ENCODE measurements at regions not wholly inside any gene's neighbourhood (a gene's known extent, or its start where the extent isn't known, plus 50 kb on each side); places are given as distances from the start of the nearest gene placed in this dataset.

GRCh38 chr22:46067159-46068111, 82.9 kb upstream of the PPARA start:
- Histone ChIP-seq H4K8ac (ENCODE audit: low read depth, low read length) (no peak overlapping the region), H3K23ac (ENCODE audit: low read length) (no peak overlapping the region), H4K91ac (ENCODE audit: low read depth, low read length) (no peak overlapping the region), H3K9ac (ENCODE audit: low read length) (no peak overlapping the region), H2BK12ac (ENCODE audit: low read length) (no peak overlapping the region), H3K14ac (ENCODE audit: low read length) (no peak overlapping the region), H4K12ac (ENCODE audit: low read depth, low read length) (no peak overlapping the region), H3K79me2 (ENCODE audit: control insufficient read depth, insufficient read depth, low read length, poor library complexity) (no peaks in the 10 kb centered on the region), H2BK5ac (ENCODE audit: low read depth, low read length, poor library complexity) (no peak overlapping the region), H3K79me1 (ENCODE audit: low read length) (no peaks in the 10 kb centered on the region), H2AK5ac (ENCODE audit: low read length) (no peak overlapping the region), H3K18ac (ENCODE audit: low read length) (no peak overlapping the region), H3K27ac (ENCODE audit: low read depth, low read length) (no peak overlapping the region), H3K4me3 (ENCODE audit: low read depth, low read length) (no peak overlapping the region), H3K36me3 (ENCODE audit: control insufficient read depth in 1 of 2, insufficient read depth in 2 of 2, low read length in 2 of 2) (no peaks in the 10 kb centered on the region), H3K4me1 (ENCODE audit: control insufficient read depth in 1 of 2, insufficient read depth in 2 of 2, low read length in 2 of 2) (peaks cover 4 to 5% of the 10 kb centered on the region in 2 experiments), H3K9me3 (ENCODE audit: insufficient read depth, low read depth, low read length) (peaks cover 2% of the 10 kb centered on the region), H3K4me2 (ENCODE audit: low read length) (no peak overlapping the region), H3K27me3 (ENCODE audit: insufficient read depth, low read length) (peaks cover 53% of the 10 kb centered on the region), H2BK120ac (ENCODE audit: insufficient read depth, low read length, poor library complexity) (no peak overlapping the region), H2AFZ (ENCODE audit: insufficient read depth, low read length, poor library complexity) (no peak overlapping the region), H3K4ac (ENCODE audit: low read depth, low read length) (no peak overlapping the region)
- DNase-seq = no peak
- WGBS (ENCODE audit: extremely low coverage, insufficient coverage, insufficient read length) = no CpG with 5 or more reads among the region's 19 CpGs

DNA sequence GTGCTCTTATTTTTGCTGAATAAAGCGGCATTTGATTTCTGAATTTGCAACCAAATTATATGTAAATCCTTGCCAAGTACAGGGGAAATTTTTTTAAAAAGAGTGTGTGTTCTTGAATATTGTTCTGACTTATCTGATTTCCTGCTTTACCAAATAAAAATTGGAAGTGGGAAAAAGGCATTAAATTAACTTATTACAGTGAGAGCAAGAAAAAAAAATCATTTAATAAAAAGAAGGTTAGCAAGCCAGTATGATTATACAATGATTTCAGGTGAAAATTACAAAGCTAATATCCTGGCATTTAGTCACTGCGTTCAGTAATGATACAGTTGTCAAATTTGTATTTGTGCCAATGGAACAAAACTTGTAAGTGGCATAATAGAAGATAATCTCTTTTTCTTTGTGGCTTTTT, 82.1 kb upstream of the PPARA start:
- no peak overlapping the region for H3K9ac ChIP-seq (ENCODE audit: low read length)
- no peak overlapping the region for H2AK5ac ChIP-seq (ENCODE audit: low read length)
- no peak overlapping the region for H2BK120ac ChIP-seq (ENCODE audit: insufficient read depth, low read length, poor library complexity)
- no peak overlapping the region for H4K8ac ChIP-seq (ENCODE audit: low read depth, low read length)
- no peak overlapping the region for H3K14ac ChIP-seq (ENCODE audit: low read length)
- H3K27me3 ChIP-seq (ENCODE audit: insufficient read depth, low read length) = peaks cover 53% of the 10 kb centered on the region
- H3K18ac ChIP-seq (ENCODE audit: low read length) = no peak overlapping the region
- H3K4ac ChIP-seq (ENCODE audit: low read depth, low read length) = no peak overlapping the region
- no peak overlapping the region for H3K4me3 ChIP-seq (ENCODE audit: low read depth, low read length)
- no peaks in the 10 kb centered on the region for H3K79me1 ChIP-seq (ENCODE audit: low read length)
- peaks cover 4 to 5% of the 10 kb centered on the region in 2 experiments for H3K4me1 ChIP-seq (ENCODE audit: control insufficient read depth in 1 of 2, insufficient read depth in 2 of 2, low read length in 2 of 2)
- no peaks in the 10 kb centered on the region for H3K36me3 ChIP-seq (ENCODE audit: control insufficient read depth in 1 of 2, insufficient read depth in 2 of 2, low read length in 2 of 2)
- H2BK12ac ChIP-seq (ENCODE audit: low read length) = no peak overlapping the region
- peaks cover 2% of the 10 kb centered on the region for H3K9me3 ChIP-seq (ENCODE audit: insufficient read depth, low read depth, low read length)
- no peak overlapping the region for H4K91ac ChIP-seq (ENCODE audit: low read depth, low read length)
- no peaks in the 10 kb centered on the region for H3K79me2 ChIP-seq (ENCODE audit: control insufficient read depth, insufficient read depth, low read length, poor library complexity)
- no peak overlapping the region for H4K12ac ChIP-seq (ENCODE audit: low read depth, low read length)
- no peak overlapping the region for H2AFZ ChIP-seq (ENCODE audit: insufficient read depth, low read length, poor library complexity)
- H3K23ac ChIP-seq (ENCODE audit: low read length) = no peak overlapping the region
- H3K4me2 ChIP-seq (ENCODE audit: low read length) = no peak overlapping the region
- no CpG with 5 or more reads among the region's 2 CpGs for WGBS (ENCODE audit: extremely low coverage, insufficient coverage, insufficient read length)
- no peak overlapping the region for H3K27ac ChIP-seq (ENCODE audit: low read depth, low read length)
- DNase-seq = no peak
- no peak overlapping the region for H2BK5ac ChIP-seq (ENCODE audit: low read depth, low read length, poor library complexity)

DNA sequence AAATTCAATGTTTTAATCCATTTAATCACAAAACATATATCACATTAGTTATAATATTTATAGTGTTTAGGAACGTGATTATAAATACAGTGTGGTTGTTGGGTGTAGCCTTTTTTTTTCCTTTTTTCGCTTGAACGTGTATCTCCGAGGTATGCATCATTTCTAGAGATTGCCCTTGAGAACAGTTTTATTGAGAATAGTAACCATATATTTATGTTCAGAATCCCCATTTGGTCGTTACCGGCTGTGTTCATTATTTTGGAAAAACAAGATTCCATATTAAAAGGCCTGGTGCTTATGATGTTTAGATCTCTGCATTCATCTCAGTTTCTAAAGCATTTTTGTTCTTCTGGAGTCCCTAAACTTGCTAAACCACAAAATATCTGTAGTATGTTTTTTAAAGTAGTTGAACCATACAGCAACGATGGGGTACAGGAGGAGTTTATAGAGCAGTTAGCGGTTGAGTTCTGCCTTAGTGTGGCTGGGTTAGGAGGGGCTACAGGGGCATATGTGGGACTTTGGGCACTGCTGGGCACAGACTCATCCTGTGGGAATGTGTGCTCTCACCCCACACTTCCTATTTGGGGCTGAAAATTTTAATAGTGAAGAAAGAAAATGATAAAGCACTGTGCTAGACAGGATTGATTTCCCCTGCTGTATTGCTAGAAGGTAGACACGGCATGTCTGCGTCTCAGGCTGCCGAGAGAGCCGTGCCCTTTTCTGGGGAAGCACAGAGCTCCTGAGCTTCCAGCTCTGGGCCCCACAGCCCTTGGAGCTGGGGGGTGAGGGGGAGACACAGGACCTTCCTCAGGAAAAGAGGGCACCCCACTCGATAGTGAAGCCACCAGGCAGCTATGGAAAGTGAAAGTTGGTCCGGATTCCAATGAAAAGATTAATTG, 81.5 kb upstream of the PPARA start:
- no peak overlapping the region for H2AFZ ChIP-seq (ENCODE audit: insufficient read depth, low read length, poor library complexity)
- no peak overlapping the region for H2BK120ac ChIP-seq (ENCODE audit: insufficient read depth, low read length, poor library complexity)
- no peak overlapping the region for H2AK5ac ChIP-seq (ENCODE audit: low read length)
- H2BK5ac ChIP-seq (ENCODE audit: low read depth, low read length, poor library complexity) = no peak overlapping the region
- H3K14ac ChIP-seq (ENCODE audit: low read length) = no peak overlapping the region
- H3K4me3 ChIP-seq (ENCODE audit: low read depth, low read length) = no peak overlapping the region
- WGBS (ENCODE audit: extremely low coverage, insufficient coverage, insufficient read length) = no CpG with 5 or more reads among the region's 14 CpGs
- no peak overlapping the region for H3K27ac ChIP-seq (ENCODE audit: low read depth, low read length)
- H3K79me2 ChIP-seq (ENCODE audit: control insufficient read depth, insufficient read depth, low read length, poor library complexity) = no peaks in the 10 kb centered on the region
- no peak overlapping the region for H3K4ac ChIP-seq (ENCODE audit: low read depth, low read length)
- H3K79me1 ChIP-seq (ENCODE audit: low read length) = no peaks in the 10 kb centered on the region
- no peak overlapping the region for H3K18ac ChIP-seq (ENCODE audit: low read length)
- no peak overlapping the region for H3K9ac ChIP-seq (ENCODE audit: low read length)
- H4K91ac ChIP-seq (ENCODE audit: low read depth, low read length) = no peak overlapping the region
- no peak overlapping the region for H4K8ac ChIP-seq (ENCODE audit: low read depth, low read length)
- peaks cover 52% of the 10 kb centered on the region for H3K27me3 ChIP-seq (ENCODE audit: insufficient read depth, low read length)
- no peak overlapping the region for H4K12ac ChIP-seq (ENCODE audit: low read depth, low read length)
- H3K4me1 ChIP-seq (ENCODE audit: control insufficient read depth in 1 of 2, insufficient read depth in 2 of 2, low read length in 2 of 2) = peaks cover 4 to 5% of the 10 kb centered on the region in 2 experiments
- no peak overlapping the region for H3K4me2 ChIP-seq (ENCODE audit: low read length)
- no peak overlapping the region for H2BK12ac ChIP-seq (ENCODE audit: low read length)
- no peaks in the 10 kb centered on the region for H3K36me3 ChIP-seq (ENCODE audit: control insufficient read depth in 1 of 2, insufficient read depth in 2 of 2, low read length in 2 of 2)
- DNase-seq = no peak
- H3K23ac ChIP-seq (ENCODE audit: low read length) = no peak overlapping the region
- peaks cover 2% of the 10 kb centered on the region for H3K9me3 ChIP-seq (ENCODE audit: insufficient read depth, low read depth, low read length)

- DNase-seq = no peak
- Histone ChIP-seq H3K4me2 (ENCODE audit: low read length) (peak overlapping the region; percentile 92), H4K12ac (ENCODE audit: low read depth, low read length) (no peak overlapping the region), H2AFZ (ENCODE audit: insufficient read depth, low read length, poor library complexity) (no peak overlapping the region), H3K9ac (ENCODE audit: low read length) (no peak overlapping the region), H2BK5ac (ENCODE audit: low read depth, low read length, poor library complexity) (no peak overlapping the region), H2AK5ac (ENCODE audit: low read length) (no peak overlapping the region), H3K4me1 (ENCODE audit: control insufficient read depth in 1 of 2, insufficient read depth in 2 of 2, low read length in 2 of 2) (peaks cover 4 to 5% of the 10 kb centered on the region in 2 experiments), H3K36me3 (ENCODE audit: control insufficient read depth in 1 of 2, insufficient read depth in 2 of 2, low read length in 2 of 2) (no peaks in the 10 kb centered on the region), H3K23ac (ENCODE audit: low read length) (no peak overlapping the region), H3K79me2 (ENCODE audit: control insufficient read depth, insufficient read depth, low read length, poor library complexity) (no peaks in the 10 kb centered on the region), H3K9me3 (ENCODE audit: insufficient read depth, low read depth, low read length) (peaks cover 2% of the 10 kb centered on the region), H3K4me3 (ENCODE audit: low read depth, low read length) (no peak overlapping the region), H4K91ac (ENCODE audit: low read depth, low read length) (no peak overlapping the region), H3K14ac (ENCODE audit: low read length) (no peak overlapping the region), H3K27ac (ENCODE audit: low read depth, low read length) (no peak overlapping the region), H4K8ac (ENCODE audit: low read depth, low read length) (no peak overlapping the region), H3K79me1 (ENCODE audit: low read length) (no peaks in the 10 kb centered on the region), H3K18ac (ENCODE audit: low read length) (no peak overlapping the region), H2BK120ac (ENCODE audit: insufficient read depth, low read length, poor library complexity) (no peak overlapping the region), H2BK12ac (ENCODE audit: low read length) (no peak overlapping the region), H3K27me3 (ENCODE audit: insufficient read depth, low read length) (peaks cover 52% of the 10 kb centered on the region), H3K4ac (ENCODE audit: low read depth, low read length) (no peak overlapping the region)
- no CpG with 5 or more reads among the region's 24 CpGs for WGBS (ENCODE audit: extremely low coverage, insufficient coverage, insufficient read length)
Observed at GRCh38 chr22:46069521-46070214, 80.7 kb upstream of the PPARA start.

Data from trophoblast cell (in vitro differentiated cells and primary cell).